Liver (tissue), 3 donors: ENCODE measurements at regions not wholly inside any gene's neighbourhood (a gene's known extent, or its start where the extent isn't known, plus 50 kb on each side); places are given as distances from the start of the nearest gene placed in this dataset.

Experiments
- CTCF ChIP-seq: fragments of 150-350 bp; IDR thresholded peaks from 2 replicates; pipeline ENCODE4 v1.5.1; 2017; ENCODE audit warnings: improper control_type of control experiment, low read depth, low read length; ENCODE audit not compliant: missing input control
- HNF4A ChIP-seq, 2 donors: conservative IDR thresholded peaks; 2 replicates each; pipeline ENCODE4 v1.6.1; 2016; ENCODE audit warnings: antibody characterized with exemption in 2 of 2, mild to moderate bottlenecking in 2 of 2
- MAX ChIP-seq: IDR thresholded peaks from 2 replicates; pipeline ENCODE4 v1.6.1; 2016; ENCODE audit warnings: antibody characterized with exemption
- REST ChIP-seq: IDR thresholded peaks from 2 replicates; pipeline ENCODE4 v1.6.1; 2016; ENCODE audit warnings: antibody characterized with exemption, mild to moderate bottlenecking
- SP1 ChIP-seq: IDR thresholded peaks from 2 replicates; pipeline ENCODE4 v1.6.1; 2018; ENCODE audit warnings: antibody characterized with exemption, mild to moderate bottlenecking
- TAF1 ChIP-seq: conservative IDR thresholded peaks from 2 replicates; pipeline ENCODE4 v1.6.1; 2016; ENCODE audit warnings: antibody characterized with exemption, mild to moderate bottlenecking
- YY1 ChIP-seq: IDR thresholded peaks from 2 replicates; pipeline ENCODE4 v1.6.1; 2016; ENCODE audit warnings: antibody characterized with exemption, mild to moderate bottlenecking
- ZBTB33 ChIP-seq: IDR thresholded peaks from 2 replicates; pipeline ENCODE4 v1.6.1; 2016; ENCODE audit warnings: antibody characterized with exemption
- donor health status: healthy.
- donor health status: healthy.

GRCh38 chr1:219993554-219994433 lies 52.5 kb downstream of the EPRS1 start:
- TF ChIP-seq CTCF (peak; percentile 25), YY1 (peak; percentile 78), TAF1 (peak; percentile 40), MAX (peak; percentile 22), HNF4A (conservative IDR thresholded peaks at IDR 0.05) (peak; percentile 11 to 38), REST (no peak), SP1 (peak; percentile 33), ZBTB33 (peak; percentile 42)
